ENCODE measurements at regions not wholly inside any gene's neighbourhood (a gene's known extent, or its start where the extent isn't known, plus 50 kb on each side); places are given as distances from the start of the nearest gene placed in this dataset.
A peak's percentile ranks its signal among the peaks of the same experiment; 100 is the strongest.
"Not testable (repeated sequence)": the region's sequence is repeated elsewhere in the genome, so short reads cannot be mapped to it uniquely, and the experiment has no call there.

- no peak for DNase-seq (ENCODE audit: low read depth)
Measured at GRCh38 chr5:158514986-158515359, 584.7 kb downstream of the EBF1 start.

- DNase-seq (ENCODE audit: low read depth) = peak; percentile 47
Measured at GRCh38 chr5:158514319-158514985, 585.3 kb downstream of the EBF1 start.

- no peak for DNase-seq (ENCODE audit: low read depth)
Measured at GRCh38 chr5:158513490-158514318, 586.0 kb downstream of the EBF1 start.

DNA sequence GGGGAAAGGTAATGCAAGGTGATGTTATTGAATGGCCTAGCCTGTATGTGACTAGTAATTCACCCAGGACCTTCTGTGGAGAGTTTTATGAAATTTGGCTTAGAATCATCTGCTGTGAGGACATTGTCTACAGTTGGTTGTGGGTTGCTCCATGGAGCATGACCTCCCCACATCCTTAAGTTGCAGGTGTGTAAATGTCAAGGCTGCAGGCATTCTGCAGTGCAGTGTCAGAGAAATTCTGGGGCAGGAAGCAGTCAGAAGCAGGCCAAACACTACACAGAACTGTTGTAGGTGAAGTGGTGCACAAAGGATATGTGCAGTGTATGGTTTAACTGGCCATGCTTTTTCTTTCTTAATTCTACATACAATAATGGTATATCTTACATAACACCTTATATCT, 588.3 kb downstream of the EBF1 start:
- DNase-seq (ENCODE audit: low read depth) = no peak

- DNase-seq (ENCODE audit: low read depth) = no peak
Measured at GRCh38 chr5:158510479-158510878, 589.2 kb downstream of the EBF1 start.

GRCh38 chr5:158506648-158507047, 593.1 kb downstream of the EBF1 start:
- no peak for DNase-seq (ENCODE audit: low read depth)

DNA sequence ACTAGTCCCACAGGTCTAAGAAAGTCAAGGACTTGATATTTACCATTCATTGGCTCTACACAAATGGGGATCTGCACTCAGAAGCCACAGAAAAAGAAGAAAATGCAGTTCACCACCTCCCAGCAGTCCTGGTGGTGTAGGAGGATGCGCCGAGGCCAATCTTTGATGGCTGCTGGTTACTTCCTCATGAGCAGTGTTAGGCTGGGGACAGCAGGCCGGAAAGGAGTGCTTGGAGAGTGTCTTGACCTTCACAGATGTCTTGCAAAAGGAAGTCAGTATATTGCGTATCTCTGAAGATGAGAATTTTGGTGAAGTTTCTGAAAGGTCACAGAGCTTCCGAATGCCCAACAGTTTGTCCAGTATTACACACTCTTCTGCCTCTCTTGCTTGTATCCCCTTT, 597.0 kb downstream of the EBF1 start:
- no peak for DNase-seq (ENCODE audit: low read depth)

DNA sequence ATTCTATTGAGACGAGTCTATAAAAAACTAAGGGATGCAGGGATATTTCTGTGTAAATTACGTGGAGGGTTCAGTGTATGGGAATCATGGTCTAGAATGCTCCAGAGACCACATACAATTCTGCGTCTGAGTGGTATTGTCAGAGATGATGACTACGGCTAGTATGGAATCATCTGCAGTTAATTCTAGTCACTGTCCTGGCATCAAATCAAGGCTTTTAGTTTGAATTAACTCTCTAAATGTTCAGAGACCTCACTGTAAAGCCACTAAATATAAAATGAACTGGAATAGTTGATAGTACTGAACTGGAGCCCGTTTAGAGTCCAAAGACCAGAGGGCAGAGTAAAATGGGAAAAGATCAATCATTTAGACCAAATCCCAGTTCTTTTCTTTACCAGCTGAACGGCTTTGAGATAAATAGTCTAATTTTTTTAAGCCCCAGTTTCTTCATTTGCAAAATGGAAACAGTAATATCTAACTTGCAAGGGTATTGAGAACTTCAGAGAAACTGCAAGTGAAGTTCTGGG, 599.8 kb downstream of the EBF1 start:
- no peak for DNase-seq (ENCODE audit: low read depth)

GRCh38 chr5:158499075-158499891, 600.4 kb downstream of the EBF1 start:
- DNase-seq (ENCODE audit: low read depth) = no peak

DNA sequence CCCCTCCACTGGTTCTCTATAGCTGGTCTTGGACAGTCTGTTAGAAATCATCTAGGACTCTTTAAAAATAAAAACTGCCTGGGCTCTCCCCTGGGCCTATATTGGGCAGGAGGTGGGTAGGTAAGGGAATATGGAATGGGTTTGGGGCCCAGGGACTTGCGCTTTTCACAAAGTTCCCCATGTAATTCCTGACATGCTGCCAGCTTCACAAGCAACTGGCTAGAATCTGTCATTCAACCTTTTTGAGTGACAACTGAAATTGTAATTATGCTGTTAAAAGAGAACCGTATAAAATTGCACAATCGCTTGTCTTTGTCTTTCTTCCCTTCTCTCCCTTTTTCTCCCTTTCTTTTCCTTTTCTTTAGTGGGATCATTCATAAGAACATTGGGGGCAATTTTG, 603.1 kb downstream of the EBF1 start:
- DNase-seq (ENCODE audit: low read depth) = no peak

DNA sequence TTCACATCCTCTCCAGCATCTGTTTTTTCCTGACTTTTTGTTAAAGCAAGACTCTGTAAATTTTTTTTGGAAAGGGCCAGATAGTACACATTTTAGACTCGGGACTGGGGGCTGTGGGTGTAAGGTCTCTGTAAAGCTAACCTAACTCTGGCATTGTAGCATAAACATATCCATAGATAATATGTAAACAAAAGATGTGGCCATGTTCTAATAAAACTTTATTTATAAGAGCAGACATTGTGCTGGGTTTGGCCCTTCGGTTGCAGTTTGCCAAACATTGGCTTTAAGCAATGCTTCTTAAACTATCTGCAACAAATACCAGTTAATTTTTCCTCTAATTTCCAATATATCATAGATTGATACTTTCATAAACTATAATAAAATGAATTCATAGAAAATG, 605.2 kb downstream of the EBF1 start:
- DNase-seq (ENCODE audit: low read depth) = no peak

GRCh38 chr5:158494044-158494443, 605.7 kb downstream of the EBF1 start:
- DNase-seq (ENCODE audit: low read depth) = not testable (repeated sequence)

- DNase-seq (ENCODE audit: low read depth) = peak; percentile 70
Measured at GRCh38 chr5:158492841-158493242, 606.9 kb downstream of the EBF1 start.

DNA sequence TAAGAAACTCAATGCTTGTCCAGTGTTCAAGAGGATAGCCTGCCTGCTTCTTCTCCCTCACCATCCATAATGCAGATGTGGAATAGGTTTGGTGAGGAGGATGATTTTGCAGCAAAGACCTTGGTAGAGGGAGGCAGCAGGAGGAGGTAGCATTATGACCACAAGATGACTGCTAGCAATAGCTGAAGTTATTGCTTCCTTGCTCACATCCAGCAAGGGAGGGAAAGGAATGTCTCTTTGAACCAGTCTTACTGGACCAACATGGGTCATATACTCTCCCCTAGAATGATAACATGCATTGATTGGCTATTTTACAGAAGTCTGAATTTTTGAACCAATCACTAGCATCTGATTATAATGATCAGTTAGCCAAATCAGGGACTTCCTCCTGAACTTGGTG, 607.6 kb downstream of the EBF1 start:
- DNase-seq (ENCODE audit: low read depth) = no peak

GRCh38 chr5:158487664-158488063, 612.1 kb downstream of the EBF1 start:
- DNase-seq (ENCODE audit: low read depth) = no peak

DNA sequence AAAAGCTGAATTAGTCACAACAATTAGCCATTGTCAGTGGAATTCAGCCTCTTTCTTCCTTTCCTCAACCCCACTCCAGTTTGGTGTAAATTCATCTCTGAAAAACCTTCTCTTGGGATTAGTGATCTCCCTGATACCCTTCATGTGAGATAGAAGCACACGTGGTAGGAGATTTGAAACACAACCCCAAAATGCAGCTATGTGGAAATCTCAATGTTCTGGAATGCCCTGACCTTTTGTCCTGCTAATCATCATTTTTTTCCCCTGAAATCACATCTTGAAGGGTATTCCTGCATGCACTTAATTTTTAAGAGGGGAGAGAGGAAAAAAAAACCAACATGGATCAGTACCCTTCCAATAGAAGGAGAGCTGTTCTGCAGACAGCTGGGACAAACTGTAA, 612.6 kb downstream of the EBF1 start:
- DNase-seq (ENCODE audit: low read depth) = no peak

DNA sequence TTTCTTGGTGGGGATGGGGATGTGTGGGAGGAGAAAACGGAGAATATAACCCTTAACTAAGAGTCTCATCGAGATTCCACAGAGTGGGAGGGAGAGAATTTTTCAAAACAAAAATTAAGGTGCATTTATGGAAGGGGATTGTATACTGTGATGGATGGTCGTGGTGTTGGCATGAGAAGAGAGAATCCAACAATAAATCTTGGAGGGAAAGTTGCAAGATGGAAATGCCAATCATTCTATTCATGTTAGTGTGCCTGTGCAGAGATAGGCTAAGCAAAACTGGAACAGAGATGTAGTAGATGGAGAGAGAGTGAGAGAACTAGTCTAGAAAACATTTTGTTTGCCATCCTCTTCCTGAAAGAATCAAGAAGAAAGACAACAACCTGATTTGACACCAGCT, 613.1 kb downstream of the EBF1 start:
- no peak for DNase-seq (ENCODE audit: low read depth)

DNA sequence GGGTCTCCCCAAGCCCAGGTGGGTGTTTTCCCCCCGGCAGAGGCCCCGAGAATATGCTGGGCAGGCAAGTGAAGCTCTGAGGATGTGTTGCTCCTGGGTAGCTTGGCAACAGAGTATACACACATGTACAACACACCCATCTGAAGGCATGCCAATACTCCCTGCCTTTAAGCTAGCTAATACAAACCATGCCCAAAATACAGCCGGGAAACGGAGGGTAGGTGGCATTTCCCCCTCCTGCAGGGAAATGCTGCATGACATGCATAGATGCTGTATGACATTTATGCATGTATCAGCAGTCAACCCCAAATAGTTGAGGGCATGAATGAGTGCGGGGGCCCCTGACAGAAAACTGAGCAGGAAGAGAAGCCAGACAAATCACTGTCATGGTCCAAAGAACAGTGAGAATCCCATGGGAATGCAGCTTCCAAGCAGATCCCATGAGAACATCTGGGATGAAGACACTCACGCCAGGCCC, 614.1 kb downstream of the EBF1 start:
- DNase-seq (ENCODE audit: low read depth) = peak; percentile 71

DNA sequence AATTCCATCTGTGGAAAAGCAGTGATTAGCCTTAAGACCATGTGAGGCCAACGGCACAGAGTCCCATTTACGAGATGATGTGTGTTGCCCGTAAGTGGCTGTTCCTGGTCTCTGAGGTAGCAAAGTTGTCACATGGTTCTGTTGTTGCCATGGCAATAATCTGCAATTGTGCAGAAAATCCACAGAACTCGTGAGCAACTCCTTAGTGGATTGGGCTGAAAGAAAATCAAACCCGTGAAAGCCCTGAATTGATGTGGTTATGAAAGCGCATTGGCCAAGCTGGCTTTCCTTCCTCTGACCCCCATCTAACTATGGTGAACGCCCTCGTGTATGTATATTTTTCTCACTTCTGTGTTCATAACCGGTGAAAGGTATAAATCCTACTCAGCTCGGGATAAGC, 614.7 kb downstream of the EBF1 start:
- DNase-seq (ENCODE audit: low read depth) = no peak

DNA sequence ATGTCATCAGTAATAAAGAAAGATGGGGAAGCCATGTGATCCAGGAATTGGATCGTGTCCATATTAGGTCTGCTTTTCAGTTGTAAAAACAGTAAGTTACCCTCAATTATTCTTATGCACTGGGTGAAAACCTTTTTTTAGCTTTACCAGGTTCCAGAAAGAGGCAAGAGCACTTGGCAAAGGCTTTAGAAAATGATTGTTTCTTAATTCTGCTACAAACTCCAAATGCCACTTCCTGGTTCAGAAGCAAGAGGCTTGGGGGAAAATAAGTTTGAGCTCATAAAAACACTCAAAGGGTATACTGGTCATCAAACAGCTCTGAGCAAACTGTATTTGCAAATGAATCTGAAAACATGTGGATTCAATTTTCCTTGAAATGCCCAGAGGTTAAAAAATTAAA, 615.6 kb downstream of the EBF1 start:
- DNase-seq (ENCODE audit: low read depth) = peak; percentile 54

DNA sequence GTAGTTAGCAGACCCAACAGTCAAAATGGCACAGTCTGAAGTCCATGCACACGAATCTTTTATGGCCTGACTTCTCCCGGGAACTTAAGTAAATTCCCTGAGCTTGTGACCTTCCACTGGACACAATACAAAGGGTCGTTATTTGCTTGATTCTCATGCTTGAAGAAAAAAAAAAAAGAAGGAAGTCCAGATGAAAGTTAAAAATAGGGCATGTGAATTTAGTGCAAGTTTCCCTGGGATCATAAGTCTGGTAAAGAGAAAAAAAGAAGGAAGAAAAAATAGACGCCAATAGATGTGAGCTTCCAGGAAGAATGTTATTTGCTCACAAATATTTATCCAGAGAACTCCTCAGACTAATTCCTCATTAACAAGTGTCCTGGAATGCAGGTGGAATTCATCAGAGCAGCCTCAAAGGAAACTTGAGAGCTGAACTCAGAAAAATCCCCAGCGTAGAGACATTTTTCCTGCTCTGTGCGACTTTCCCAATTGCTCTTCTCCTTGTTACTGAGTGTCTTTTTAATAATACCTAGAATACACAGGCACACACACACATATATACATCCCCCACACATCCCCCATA, 616.3 kb downstream of the EBF1 start:
- no peak for DNase-seq (ENCODE audit: low read depth)

DNA sequence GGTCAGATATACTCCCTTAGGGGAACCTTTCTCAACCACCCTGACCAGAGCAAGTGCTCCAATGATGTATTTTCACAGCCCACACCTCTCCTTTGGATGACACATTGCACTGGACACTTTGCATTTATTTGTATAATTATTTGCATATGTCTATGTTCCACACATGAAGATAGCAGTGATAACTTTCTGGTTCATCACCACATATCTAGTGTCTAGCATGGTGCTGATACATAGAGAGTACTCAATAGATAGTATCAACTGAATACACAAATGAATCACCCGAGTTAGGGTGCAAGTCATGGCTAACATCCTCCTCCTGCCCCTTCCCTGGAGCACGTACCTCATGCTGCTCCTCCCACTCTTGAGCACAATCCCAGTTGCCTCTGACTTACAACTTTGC, 617.6 kb downstream of the EBF1 start:
- no peak for DNase-seq (ENCODE audit: low read depth)
